Activated CD8-positive, alpha-beta memory T cell treated with anti-CD3 and anti-CD28 coated beads for 48 hours (primary cell): ENCODE measurements at regions not wholly inside any gene's neighbourhood (a gene's known extent, or its start where the extent isn't known, plus 50 kb on each side); places are given as distances from the start of the nearest gene placed in this dataset.

Experiments used
- DNase-seq, 3 experiments: peaks; one replicate each; pipeline ENCODE4 v3.0.0-alpha.2; 2020; ENCODE audit warnings: low read depth in 2 of 3, low spot score in 2 of 3

DNA sequence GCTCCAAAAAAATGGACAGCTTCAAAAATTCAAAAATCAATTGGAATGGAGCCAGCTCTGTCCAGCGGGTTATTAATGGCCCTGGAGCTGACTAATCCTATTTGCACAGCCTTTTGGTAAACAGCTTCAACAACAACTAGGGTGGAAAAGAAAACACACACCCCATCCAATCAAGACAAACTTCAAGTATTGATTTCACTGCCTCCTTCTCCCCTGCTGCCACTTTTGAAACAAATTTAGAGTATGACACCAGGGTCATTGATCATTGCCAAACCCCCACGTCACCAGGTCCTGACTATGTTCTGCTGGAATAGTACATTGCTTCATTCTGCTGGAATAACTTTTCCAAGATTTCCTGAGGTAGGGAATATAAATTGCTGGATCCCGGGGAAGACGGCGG is 56.8 kb upstream of the GTF3A start:
- no peak for DNase-seq

GRCh38 chr13:27370305-27370872 is 54.0 kb upstream of the GTF3A start:
- DNase-seq = no peak

DNA sequence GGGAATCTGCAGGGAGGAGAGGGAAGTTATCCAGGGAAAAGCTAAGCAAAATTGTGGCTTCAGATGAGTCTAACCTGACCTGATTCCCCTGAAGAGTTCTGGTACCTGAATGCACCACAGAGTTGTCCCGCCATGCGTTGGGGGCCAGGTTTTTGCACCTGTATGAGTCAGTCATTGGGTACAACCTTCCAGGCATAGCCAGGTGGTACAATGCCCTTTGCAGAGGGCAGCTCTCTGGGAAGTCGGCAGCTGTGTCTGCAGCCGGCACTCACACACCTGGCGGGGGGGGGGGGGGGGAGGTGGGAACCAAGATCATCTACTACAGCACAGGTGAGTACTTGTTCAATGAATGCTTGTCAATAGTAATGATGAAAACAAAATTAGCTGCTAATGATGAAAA is 52.5 kb upstream of the GTF3A start:
- DNase-seq = no peak

DNA sequence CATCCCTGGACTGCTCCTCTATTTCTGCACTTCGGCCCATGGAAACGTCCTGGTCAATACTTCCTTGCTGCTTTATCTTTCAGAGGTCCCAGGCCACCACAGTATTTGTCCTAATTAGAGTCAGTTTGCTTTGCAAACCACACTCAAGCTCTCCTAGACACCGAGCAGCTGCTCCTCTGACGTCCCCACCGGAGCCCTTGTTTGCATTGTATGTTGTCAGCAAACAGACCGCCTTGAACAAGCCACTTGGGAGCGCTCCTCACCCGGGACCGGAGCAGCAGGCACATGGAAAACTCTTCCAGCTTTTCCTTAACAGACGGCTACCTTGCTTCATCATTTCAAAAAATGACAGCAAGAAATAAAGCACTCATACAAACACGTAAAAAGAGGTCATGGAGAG is 51.5 kb upstream of the GTF3A start:
- DNase-seq = no peak

DNA sequence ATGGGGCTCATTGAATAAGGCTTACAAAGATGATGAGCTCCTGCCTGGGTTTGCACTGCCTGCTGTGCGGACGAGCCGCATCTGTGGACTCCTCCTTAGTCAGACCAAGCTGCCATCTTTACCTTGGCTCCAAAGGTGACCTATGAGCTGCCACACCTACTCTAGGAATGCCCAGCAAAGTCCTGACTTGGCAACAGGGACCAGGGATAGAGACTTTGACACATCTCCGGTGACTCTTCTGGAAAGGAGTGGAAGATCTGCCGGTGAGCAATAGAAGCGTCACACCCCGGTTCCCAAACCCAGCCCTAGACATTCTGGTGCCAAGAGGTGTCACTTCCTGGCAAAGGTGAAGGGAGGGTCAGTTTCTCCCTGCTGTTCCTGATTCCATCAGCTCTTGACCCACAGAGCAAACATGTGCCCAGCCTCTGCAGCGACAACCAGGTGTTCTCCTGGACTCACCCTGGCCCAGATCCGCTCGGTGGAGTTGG is 50.2 kb upstream of the GTF3A start:
- DNase-seq = no peak
